ENCODE measurements at regions not wholly inside any gene's neighbourhood (a gene's known extent, or its start where the extent isn't known, plus 50 kb on each side); places are given as distances from the start of the nearest gene placed in this dataset.
"Not testable (repeated sequence)": the region's sequence is repeated elsewhere in the genome, so short reads cannot be mapped to it uniquely, and the experiment has no call there.

DNA sequence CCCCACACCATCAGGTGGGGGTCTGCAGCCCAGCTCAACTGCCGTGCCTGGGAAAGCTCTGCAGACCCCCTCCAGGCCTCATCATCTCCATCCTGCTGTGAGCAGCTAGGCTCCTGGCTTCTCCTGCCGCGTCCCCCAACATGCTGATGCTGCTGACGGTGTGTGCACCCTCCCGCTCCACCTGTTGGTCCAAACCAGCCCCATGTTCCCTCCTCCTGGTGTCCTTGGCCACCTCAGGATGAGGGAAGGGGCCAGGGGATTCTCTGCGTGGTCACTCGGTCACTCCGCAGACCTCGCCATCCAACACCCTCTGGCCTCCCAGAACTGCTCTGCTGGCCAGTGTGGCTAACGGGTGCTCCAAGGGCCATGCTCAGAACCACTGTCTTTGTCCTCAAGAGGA is 368.6 kb downstream of the FOXL1 start:
- DNase-seq = no peak

DNA sequence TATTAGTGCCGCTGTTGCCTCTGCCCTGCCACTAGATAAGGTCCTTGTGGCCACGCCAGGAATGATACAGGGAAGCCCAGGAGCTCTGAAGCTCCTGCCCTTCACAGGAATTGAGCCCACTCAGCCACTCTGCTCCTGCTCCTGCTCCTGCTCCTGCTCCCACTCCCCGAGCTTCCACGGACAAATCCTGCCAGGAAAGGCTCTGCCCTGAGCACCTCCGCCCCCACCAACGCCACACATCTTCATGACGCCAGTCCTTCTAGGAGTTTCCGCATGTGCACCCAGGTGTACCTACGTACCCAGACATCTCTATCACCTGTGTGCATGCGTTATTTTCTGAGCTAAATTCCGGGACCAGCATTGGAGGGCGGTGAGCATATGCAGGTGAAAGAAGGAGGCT is 369.1 kb downstream of the C16orf95 start:
- DNase-seq = no peak

DNA sequence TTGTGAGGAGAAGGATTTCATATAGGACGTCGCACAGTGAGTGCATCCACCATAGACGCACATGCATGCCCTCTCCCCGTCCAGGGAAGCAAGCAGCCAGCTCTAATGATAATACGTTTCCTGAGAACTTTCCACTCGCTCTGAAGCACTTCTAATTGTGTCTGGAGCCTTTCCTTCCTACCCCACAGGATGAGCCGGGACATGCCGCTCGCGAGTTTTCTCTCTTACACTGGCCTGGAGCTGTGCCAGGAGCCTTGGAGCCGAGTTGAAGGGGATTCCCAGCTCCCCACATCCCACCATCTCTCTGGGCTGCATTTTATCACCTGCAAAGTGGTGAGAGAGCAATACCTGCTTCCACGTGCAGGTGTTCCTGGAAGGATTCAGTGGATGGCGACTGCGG is 368.1 kb downstream of the C16orf95 start:
- no peak for DNase-seq

DNA sequence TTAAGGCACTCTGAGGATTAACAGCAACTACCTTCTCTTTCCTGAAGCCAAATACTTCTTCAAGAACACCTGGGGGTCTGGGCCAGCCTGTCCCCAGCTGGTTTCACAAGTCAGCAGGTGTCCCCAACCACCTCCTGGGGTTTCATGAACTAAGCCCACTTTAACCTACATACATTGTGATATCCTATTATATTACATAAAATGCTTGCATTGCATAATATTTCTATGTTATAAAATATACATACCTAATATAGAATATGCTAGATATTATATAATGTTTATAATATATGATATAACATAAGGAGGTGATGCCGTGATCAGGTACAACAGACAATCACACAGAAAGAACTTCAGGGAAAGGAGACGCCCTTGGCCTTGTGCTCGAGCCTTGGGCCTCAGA is 367.6 kb downstream of the C16orf95 start:
- DNase-seq = no peak

DNA sequence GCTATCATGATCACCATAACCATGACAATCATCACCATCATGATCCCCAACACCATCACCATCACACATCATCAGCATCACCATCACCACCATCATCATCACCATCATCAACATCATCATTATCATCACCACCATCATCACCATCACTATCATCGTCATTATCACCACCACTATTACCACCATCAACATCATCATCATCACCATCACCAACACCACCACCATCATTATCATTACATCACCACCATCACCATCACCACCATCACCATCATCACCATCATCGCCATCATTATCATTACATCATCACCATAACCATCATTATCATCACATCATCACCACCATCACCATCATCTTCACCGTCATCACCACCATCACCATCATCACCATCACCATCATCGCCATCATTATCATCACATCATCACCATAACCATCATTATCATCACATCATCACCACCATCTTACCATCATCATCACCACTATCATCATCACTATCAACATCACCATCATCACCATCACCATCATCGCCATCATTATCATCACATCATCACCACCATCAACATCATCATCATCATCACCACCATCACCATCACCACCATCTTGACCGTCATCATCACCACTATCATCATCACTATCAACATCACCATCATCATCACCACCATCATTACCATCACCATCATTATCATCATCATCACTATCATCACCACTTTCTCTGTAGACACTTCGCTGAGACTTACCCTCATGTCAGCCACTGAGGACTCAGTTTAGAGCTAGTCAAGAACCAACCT is 366.0 kb downstream of the C16orf95 start:
- no peak for DNase-seq

DNA sequence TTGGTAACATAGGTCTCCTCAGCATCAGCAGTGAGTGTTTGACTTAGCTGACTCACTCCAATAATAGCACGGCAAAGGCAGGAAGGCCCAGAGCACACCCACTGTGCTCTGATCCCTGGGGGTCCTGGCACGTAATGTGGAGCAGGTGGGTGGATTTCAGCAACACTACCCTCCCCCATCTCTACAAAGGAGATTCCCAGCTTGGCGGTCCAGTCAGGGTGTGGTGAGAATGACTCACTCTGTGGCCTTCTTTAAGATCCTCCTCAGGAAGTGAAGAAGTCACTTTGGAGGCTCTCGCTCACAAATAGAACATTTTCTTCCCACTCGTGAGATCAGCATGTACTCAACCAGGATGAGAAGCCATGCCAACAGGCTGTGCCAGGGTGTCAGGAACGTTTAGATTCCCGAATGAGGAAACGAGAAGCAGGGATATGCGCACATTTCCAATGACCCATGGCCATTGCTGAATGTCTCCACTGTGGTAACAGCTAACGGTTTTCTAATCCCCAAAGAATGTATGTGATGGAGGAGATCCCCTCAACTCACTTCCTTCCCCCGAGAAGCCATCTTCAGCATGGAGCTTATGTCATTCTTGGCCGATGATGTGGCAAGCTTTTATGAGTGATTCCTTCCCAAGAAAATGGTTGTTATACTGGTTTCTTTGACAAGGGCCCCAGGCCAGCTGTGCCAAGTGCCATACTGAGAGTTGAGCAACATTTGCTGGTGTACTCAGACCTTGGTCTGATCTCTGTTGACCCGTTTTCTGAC is 365.2 kb downstream of the C16orf95 start:
- no peak for DNase-seq

DNA sequence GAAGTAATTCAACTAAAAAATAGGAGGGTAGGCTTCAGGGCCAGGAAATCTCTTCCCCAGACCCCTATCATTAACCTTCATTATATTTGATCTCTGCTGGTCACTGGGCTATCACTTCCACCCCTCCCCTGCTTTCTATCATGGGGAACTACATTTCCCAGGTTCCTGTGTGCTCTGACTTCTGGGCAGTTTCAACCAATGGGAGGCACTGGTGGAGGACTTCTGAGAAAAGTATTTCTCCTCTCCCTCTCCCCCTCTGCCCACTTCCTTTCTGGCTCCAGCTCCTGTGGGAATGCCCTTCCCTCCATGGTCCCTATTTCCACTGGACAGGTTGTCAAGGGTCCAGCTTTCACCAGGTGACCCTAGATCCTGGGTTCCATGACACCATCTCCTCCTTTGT is 364.4 kb downstream of the C16orf95 start:
- DNase-seq = no peak

DNA sequence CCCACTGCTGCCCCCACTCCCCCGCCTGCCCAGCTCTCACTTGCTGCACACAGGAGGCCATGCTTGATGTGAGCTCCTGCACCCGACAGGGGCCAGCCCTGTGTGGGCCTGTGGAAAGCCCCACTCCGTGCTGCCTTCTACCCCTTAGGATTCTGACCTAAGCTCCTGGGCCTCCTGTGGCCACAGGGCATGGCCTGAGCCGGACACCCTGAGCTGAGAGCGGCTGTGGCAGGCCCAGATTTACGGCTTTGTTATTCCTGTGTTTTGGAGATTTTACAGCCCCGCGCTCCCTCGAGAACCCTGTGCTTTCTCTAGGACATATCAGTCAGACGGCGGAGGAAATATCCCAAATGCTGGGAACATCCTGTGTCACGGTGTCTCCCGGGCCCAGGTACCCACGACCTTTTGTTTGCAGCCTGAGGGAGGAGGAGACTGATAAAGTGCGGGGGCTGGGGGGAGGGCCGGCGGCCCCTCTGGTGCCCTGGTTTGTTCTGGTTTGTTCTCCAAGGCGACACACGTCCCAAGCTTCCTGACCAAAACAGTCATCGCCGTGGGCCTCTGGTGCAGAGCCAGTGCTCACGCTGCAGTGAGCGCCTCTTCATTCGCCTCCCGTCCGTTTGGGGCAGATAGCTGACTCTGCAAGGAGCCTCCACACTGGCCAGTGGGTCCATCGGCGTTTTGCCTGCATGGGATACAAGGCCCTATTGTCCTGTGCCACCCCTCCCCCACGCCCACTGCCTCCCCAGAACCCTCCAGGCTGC is 363.4 kb downstream of the C16orf95 start:
- no peak for DNase-seq

DNA sequence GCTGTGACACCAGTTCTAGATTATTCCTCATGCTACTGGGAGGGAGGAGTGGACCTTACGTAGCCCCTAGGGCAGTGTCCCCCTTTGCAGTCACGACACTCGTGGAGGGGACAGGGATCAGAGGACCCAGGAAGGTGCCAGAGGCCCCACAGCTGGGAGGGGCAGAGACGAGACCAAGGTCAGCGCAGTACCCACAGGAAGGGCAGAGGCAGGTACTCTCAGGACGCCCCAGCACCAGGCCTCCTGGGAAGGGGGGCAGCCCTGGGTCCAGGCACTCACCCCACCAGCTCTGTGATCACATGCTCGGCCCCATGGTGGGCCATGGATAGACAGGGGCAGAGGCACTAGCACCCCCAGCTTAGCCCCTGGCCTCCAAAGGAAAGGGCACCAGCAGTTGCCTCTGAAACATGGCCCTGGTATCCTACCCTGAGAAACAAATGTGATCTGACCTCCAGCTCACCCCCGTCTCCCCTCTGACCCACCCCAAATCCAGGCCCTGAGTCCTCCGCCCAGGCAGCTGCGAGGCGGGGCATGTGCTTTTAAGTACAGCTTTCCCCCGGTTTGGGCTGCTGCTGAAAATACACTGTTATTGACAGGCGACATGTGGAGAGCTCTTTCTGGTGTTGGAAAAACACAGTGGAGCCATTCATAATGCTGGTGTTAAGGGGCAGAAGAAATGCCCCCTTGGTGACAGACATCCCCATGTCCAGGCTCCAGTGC is 361.9 kb downstream of the C16orf95 start:
- DNase-seq = no peak

DNA sequence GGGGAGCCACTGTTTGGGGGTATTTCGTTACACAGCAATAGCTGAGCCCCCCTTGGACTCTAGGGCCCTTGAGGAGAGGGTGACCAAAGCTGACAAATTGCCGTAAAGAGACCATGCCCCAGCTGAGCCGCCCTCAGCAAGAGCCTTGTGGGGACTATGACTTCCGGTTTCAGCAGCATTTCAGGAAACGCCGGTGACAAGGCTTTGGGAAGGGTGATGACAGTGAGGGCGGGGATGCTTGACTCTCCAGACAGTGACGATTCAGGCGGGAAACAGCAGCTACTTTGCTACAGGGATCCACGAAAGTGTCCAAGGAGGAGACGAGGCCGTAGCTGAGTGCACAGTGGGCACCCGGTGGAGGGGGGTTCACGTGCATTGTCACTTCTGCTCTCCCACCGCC is 360.8 kb downstream of the C16orf95 start:
- DNase-seq = no peak

DNA sequence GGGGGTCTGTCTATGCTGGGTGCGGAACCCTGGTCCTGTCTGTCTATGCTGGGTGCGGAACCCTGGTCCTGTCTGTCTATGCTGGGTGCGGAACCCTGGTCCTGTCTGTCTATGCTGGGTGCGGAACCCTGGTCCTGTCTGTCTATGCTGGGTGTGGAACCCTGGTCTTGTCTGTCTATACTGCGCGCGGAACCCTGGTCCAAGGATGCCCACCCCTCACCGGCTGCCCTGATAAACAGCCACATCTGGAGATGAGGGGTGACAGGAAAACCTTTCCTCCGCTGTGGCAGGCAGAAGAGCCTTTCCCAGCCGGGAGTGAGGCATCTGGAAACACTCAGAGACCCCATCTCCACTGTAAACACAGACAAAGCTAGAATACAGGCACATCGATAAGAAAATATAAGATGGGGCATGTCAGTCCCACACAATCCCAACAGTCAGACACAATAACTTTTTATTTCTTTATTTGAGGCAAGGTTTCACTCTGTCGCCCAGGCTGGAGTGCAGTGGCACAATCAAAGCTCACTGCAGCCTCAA is 359.5 kb downstream of the C16orf95 start:
- DNase-seq = not testable (repeated sequence)

DNA sequence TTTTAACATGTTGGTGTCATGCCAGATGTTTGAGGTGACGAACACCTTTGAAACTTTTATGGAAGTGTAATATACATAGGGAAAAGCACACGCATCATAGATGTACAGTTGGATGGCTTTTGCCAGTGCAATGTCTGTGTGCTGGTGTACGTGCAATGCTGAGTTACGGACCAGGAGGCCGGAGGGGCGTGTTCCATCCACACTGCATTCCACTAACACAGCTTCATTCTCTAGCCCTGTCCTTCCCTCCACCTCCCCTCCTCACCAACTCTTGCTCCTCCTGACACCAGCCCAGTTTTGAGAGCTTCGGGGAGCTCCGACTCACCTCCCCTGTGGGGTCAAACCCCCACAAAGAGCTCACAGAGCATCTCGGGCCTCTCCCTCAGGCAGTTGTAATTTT is 358.8 kb downstream of the C16orf95 start:
- no peak for DNase-seq

DNA sequence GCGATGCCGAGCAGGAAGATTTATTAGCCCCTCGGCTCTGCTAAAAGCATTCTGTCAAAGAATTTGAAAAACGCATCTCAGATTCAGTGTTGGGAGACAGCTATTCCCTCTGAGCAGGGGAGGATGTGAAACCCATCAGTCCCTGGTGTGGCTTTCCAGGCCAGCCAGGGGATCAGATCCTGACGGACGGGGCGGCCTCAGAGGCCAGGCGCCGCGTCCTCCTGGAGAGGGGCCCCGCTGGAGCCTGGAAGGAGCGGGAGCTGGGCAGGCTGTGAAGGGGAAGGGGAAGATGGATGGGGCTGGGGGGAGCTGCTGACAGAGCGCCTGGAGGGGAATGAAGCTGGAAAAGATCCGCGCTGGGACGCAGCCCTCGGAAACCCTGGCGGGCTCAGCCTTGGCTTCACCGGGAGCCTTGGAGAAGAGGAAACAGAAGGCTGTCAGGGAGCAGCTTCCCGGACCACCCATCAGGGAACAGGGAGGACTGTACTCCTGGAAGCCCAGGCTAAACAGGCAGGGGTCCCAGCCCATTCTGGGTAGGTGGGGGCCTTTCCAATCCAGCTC is 358.0 kb downstream of the C16orf95 start:
- no peak for DNase-seq

DNA sequence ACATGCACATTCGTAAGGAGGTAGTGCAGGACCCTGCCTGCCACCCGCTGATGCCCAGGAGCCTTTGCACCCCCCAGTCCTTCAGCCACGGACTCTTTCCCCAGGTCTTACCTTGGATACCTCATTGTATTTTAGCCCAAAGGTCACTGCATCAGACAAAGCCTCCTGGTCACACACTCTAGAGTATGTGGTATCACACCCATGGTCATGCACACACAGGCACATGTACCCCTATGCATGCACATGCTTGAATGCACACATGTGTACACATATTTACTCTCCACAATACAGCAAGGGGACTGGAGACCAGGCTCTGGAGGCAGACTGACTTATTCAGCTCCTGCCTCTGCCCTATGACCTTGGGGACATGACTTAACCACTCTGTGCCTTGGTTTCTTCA is 357.5 kb downstream of the C16orf95 start:
- no peak for DNase-seq

DNA sequence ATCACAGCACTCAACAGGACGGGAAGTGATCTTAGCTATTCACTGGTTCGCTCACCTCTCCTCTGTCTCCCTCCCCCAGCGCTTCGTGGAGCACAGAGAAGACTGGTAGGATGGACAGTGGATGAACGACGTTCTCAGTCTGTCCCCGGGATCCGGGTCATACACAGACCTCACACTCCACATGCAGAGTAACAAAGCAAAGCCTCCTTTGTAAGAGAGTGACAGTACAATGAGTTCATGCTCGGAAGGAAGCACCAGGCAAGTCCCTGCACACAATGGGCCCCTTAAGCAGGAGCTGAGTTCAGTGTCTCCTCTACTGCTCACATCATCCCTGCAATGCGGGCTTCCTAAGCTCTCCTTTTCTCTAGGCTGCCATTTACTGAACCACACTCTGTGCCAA is 356.9 kb downstream of the C16orf95 start:
- DNase-seq = no peak

DNA sequence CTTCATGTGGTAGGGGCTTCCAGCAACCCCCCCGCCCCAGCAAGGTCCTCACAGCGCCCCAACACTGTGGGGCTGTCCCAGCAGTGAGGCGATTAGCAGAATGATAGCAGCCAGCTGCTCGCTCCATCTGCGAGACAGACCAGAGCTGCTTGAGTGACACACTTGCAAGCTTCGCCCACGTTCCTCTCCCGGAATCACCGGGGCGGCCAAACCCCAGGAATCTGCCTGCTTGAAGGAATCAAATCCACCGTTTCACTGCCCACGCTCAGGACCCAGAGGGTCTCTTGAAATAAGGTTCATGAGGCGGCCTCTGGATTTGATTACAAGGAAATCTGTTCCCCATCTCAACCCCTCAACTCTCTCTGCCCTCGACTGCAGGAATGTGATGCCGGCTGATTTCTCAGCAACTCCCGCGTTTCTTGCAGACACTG is 356.0 kb downstream of the C16orf95 start:
- DNase-seq = peak; percentile 67

DNA sequence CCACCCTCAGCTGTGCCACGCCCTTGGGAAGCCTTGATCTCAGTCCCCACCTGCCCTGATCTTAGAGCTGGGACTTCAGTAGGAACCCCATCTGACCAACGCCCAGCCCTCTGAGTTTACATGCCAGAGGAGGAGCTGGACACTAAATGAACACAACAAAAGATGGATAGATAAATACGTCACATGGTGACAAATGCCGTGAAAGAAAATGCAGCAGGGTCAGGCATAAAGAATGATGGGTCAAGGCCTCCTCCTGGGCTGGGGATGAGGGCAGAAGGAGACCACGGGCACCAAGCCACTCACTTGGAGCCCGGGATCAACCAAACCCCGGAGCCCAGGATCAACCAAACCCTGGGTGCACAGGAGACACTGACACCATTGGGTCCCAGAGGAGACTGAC is 354.9 kb downstream of the C16orf95 start:
- no peak for DNase-seq

DNA sequence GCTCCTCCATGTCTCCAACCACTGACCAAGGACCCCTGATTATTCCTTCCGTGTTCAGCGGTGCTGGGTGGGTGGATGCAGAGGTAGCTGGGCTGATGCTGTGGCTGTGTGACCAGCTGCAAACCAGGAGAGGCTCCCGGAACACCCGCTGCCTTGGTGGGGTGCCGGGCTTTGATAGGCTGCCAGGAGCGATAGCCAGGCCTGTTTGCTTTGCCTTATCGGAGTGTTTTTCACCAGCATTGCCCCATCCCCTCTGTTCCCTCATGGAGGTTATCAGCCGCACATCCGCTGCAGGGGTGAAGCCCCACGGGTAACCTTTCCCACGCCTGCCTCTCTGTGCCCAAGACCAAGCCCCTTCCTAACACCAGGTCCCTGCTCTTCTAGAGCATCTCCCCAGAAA is 354.3 kb downstream of the C16orf95 start:
- DNase-seq = no peak

DNA sequence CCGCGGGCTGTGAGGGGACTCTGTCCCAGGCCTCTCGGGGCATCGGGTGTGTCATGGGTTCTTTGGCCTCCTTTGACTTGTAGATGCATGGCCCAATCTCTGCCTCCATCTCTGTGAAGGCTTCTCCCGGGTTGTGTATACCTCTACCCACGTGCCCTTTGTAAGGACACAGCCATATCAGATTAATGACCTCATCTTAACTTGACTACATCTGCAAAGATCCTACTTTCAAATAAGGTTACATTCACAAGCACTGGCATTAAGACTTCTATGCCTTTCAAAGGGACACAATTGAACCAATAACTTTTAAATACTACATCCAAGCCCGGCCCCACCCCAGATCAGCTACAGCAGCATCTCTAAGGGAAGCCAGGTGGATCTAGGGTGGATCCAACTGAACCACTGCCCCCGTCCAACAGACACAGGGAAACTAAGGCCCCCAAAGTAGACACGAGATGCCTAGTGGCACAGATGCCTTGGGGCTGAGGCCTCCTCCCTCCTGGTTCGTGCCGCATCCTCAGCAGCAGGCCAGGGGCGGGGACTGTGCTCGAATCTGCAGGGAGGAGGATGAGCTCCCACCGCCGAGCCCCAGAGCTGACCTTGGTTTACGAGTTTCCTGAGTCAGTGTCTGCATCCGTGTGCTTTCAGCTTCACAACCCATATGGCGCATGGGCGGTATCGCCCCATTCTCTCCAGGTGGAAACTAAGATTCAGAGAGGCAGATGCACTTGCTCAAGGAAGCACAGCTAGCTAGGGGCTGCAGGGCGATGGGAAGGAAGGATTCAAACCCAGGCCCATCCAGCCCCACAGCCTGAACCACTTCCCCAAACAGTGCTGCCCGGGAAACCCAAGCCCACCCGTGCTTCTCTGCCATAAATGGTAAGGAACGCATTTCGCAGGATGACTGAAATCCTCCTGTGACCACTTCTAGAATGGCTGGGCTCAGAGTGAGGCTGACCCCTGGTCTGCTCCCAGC is 353.3 kb downstream of the C16orf95 start:
- no peak for DNase-seq

DNA sequence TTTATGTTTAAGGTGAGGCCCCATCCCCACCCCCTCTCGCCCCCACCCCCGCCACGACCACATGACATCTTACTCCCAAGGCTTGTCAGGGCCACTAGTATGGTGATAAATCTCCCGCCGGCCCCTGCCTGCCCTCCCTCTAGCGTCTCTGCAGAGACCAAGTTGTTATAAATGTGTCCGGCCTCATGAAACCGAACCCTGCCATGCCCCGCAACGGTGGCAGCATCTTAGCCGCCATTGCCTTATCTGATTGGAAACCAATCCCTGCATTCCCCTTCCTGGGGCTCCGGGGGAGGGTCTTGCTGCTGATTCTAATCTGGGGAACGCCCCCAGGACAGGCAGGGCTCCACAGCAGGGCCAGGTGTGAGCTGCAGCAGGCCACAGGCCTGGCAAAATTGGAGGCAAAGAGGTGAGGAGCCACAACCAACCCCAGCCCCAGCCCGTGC is 352.4 kb downstream of the C16orf95 start:
- no peak for DNase-seq

DNA sequence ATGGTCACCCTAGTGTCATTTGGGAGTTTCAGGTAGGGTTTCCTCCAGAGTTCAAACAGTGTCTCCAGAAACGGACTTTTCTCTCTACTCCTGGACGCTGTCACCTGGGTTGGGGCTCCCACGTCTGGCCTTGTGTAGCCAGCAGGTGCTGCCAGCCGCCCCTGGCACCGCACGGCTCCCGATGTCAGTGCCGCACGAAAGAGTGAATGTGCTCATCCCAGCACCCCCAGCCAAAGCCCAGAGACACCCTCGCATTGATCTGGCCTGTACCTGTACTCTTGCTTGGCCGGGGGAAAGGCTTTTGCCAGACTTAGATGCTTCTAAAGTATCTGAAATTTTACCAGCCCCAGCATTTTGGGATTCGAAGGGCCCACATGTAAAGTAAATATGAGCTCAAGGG is 351.9 kb downstream of the C16orf95 start:
- DNase-seq = no peak

Measured in NCI-H82 (cell line).